Stimulated activated CD8-positive, alpha-beta memory T cell treated with anti-CD3 and anti-CD28 coated beads, Interleukin-7, amount 100 ng/mL, for 24 hours (primary cell): ENCODE measurements at regions not wholly inside any gene's neighbourhood (a gene's known extent, or its start where the extent isn't known, plus 50 kb on each side); places are given as distances from the start of the nearest gene placed in this dataset.
"Not testable (repeated sequence)": the region's sequence is repeated elsewhere in the genome, so short reads cannot be mapped to it uniquely, and the experiment has no call there.

ENCODE experiments used
- DNase-seq: peaks from one replicate; pipeline ENCODE4 v3.0.0-alpha.2; 2020; ENCODE audit warnings: low read depth

DNA sequence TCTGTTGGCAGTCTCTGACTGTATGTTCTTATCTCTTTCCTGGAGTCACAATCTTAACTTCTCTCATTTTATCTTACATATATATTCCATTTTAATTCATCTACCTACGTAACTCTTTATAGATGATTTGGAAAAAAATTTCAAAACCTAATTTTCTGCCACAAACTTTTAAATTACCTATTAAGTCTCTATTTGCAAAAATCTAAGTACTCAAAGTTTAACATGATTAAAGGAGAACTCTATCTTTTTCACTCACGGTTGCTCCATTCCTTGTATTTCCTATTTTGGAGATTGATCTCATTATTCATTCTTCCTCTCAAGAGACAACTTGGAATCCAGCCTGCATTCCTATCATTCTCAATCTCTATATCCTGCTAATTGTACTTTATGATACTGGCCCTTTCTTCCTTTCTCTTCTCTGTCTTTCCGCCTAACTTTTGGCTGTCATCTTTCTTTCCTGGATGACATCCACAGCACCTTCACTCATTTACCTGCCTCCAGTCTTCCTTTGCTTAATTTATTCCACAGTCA, 1071.1 kb upstream of the CITED2 start:
- DNase-seq = no peak

DNA sequence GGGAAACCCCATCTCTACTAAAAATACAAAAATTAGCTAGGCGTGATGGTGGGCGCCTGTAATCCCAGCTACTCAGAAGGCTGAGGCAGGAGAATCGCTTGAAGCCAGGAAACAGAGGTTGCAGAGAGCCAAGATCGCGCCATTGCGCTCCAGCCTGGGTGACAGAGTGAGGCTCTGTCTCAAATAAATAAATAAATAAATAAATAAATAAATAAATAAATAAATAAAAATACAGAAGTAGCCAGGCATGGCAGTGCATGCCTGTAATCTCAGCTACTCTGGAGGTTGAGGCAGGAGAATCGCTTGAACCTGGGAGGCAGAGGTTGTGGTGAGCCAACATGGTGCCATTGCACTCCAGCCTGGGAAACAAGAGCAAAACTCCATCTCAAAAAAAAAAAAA, 1068.7 kb upstream of the CITED2 start:
- DNase-seq = not testable (repeated sequence)

GRCh38 chr6:140441256-140441655, 1066.8 kb upstream of the CITED2 start:
- DNase-seq = no peak

DNA sequence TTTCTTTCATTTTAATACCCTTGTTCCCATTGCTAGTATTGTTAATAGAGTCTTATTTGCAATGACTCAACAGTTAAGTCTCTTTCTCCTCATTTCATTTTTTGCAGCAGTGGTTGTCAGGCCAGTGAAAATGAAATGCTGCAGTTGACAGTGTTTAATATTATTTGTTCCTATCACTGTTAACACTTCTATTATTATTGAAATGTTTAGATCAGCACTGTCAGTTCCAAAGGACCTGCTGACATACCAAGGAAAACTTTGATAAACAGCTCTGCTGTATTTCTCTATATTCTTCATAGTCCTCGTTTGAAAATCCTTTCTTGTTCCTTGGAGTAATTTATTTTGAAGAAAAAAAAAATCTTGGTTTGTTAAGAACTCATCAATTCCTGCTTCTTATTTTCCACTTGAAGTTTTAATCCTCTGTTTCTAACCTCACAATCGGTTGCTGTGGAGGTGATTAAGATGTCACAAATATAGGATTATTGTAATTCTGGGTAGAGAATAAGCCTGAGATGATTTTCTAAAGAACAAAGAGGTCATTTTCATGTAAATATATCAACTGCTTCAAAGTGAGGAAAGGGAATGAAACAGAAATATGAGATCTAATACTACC, 1065.9 kb upstream of the CITED2 start:
- no peak for DNase-seq

GRCh38 chr6:140438346-140438735, 1063.9 kb upstream of the CITED2 start:
- no peak for DNase-seq

DNA sequence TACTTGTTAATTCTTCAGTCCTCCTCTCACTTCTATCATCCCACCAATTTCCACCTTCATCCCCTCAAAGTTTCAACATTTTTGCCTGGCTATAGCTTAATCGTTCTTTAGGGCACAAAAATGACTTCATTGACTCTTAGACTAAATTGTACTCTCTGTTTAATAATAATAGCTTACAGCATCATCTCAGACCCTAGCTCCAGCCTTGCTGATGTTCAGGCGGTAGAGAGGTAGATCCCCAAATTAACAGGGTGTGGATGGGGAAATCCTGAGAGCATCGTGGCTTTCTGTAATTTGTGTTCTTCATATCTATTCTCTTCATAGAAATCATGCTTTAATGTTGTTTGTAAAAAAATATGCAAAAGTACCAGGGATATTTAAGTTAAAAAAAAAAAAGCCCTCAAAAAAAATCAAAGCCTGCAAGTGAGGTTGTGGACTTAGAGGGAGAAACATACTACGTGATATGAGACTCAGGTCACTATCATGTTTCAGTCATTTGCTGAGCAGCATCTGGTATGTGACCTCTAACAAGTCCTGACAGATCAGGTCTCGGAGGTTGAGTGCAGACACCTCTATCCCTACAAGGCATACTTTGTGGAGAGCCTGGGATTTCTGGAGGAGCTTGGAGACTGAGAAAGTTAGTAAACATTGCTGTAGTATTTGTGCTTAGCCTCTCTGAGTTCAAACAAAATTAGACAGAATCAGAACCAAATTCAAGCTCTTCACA, 1063.3 kb upstream of the CITED2 start:
- DNase-seq = no peak

DNA sequence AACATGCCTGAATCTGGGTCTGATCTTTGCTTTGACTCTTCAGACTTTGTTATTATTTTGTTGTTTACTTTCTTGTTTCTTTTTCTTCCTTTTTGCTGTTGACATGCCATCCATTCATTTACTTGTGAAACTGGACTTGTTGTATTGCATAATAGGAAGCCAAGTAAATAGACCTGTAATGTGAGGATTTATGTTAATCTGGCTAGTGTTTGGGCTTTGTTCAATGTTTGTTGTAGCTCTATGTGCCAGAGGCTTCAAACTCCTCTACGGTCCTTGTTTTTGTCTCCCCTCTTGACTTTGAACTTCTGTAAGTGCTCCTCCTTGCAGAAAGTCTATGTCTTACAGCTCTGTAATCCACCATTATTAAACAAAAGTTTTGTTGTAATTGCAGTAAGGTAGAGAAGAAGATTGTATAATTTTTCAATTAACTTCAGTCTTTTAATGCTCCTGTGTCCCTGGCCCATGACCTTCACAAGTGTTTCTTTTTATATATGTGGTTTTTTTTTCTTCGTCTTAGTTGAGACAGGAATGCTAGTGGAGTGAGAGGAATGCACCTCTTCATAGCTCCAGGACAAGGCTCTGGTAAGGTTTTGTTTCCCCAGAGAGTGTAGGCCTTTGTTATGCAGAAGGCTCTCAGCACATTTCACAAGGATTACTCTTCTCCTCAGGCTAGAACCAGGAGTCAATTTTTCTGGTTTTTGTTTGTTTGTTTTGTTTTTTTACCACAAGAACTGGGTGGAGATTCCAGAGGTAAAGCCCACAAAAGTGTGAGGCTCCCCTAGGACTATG, 1061.8 kb upstream of the CITED2 start:
- no peak for DNase-seq

- no peak for DNase-seq
These were observed 1060.3 kb upstream of the CITED2 start for GRCh38 chr6:140434761-140435160.

GRCh38 chr6:140433072-140433471, 1058.6 kb upstream of the CITED2 start:
- DNase-seq = no peak

GRCh38 chr6:140427842-140428241, 1053.4 kb upstream of the CITED2 start:
- no peak for DNase-seq

DNA sequence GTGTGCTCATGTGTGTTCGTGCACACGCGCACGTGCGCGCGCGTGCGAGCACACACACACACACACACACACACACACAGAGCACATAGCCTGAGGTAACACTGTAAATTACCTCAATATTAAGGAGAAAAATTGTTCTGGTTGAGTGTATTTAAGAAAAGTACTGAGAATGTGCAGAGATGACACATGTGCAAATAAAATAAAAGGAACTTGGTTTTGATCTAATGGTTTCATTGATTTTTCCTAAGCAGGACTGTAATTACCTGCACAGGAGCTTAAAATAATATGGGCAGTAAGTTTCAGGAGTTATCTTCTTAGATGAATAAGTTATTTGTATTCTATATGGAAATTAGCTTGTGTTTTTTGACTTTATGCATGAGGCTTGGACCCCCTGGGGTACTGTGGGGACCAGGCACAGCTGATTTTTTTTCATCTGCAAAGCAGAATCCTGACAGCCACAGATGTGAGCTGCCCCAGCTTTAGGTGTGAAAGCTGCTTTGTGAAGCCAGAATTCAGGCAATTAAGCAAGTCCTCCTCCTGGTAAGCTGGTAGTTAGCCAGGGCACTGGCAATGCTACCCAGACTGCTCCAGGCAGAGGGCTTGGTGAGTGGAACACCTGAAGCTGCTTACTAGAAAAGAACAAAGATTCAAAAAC, 1040.6 kb upstream of the CITED2 start:
- DNase-seq = no peak

DNA sequence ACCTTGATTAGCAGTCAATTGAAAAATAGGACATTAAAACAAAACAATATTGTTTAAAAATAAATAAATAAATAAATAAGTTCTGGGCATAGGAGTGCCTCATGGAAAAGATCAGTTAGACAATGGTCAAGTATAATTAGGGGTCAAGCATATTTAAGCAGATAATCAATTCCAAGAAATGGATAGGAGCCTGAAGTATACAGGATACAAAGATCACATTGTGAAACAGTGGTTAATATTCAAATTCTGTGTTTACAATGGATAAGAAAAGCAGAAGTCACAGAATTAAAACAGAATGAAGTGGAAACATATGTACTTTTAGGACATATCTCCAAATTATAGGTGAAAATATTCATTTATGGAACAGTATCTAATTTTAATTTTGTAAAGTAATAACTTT, 1028.6 kb upstream of the CITED2 start:
- no peak for DNase-seq

DNA sequence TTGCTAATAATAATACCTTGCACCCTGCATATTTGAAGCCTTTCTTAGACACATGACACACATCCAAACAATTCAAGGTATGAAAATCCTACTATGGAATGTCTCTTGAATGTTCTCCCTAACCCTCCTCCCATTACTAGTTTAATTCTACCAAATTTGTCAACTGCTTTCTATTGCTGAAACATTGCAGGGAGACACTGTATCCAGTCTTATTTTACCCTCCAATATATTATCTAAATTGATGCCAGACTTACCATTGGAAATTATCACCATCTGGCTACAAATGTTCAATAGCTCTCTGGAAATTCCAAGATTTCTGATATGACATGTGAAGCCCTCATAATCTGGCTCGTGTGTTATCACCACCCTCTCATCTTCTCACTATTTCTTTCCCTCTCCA, 1027.3 kb upstream of the CITED2 start:
- no peak for DNase-seq

DNA sequence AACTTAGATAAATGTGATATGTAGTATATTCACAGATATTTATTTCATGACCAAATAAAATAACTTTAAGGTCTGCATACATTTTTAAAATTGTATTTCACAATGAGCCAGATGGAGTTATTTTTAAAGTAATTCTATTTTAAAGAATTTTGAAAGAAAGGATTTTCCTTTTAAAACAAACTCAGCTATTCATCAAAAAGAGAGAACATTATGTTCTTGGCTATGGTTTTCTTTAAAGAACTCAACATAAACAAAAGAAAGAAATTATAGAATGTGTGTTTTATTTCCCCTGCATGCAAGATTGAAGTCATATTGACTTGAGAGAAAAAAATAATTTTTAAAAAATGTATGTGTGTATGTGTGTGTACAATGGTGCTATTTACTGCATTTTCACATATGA, 1023.6 kb upstream of the CITED2 start:
- no peak for DNase-seq

- DNase-seq = no peak
These were observed 1022.7 kb upstream of the CITED2 start for GRCh38 chr6:140397106-140397505.

DNA sequence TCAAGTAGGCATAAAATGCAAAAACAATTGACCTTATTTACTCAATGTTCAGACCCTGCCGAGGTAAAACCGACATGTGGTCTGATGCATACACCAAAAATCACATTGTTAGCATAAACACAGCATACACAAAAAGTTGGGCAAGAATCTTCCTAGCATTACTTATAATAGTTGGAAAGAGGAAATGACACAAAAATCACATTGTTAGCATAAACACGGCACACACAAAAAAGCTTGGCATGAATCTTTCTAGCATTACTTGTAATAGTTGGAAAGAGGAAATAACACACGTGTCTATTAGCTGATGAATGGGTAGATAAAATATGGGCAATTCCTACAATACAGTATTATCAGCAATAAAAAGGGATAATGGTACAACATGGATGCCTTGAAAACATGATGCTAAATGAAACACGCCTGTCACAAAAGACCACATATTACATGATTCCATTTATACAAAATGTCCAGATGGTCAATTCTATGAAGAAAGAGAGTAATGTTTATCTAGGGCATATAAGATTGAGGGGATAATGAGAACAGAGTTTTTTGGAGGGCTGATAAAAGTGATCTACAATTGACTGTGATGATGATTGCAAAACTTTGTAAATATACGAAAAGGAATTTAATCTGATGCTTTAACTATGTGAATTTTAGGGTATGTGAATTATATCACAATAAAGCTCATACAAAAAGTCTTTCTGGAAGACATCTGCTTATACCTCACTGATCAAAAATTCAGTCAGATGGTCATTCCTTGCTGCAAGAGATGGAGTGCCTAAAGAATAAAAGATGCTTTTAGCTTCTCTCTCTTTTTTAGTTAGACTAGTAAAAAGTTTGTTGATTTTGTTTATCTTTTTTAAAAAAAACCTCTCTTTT, 1019.5 kb upstream of the CITED2 start:
- no peak for DNase-seq

DNA sequence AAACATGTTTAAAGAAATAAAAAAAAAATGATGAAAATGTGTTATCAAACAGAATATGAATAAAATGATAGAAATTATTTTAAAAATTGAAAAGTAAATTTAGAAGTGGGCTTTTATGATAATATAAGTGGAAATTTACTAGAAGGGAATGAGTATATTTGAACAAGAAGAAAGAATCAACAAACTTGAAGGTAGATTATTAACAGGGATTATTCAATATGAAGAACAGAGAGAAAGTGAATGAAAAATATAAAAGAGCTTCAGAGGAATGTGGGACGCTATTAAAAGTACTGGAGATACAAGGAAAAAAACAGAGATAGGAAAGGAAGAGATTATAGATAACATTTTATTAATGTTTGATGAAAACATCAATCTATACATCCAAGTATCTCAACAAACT, 1014.4 kb upstream of the CITED2 start:
- DNase-seq = no peak

DNA sequence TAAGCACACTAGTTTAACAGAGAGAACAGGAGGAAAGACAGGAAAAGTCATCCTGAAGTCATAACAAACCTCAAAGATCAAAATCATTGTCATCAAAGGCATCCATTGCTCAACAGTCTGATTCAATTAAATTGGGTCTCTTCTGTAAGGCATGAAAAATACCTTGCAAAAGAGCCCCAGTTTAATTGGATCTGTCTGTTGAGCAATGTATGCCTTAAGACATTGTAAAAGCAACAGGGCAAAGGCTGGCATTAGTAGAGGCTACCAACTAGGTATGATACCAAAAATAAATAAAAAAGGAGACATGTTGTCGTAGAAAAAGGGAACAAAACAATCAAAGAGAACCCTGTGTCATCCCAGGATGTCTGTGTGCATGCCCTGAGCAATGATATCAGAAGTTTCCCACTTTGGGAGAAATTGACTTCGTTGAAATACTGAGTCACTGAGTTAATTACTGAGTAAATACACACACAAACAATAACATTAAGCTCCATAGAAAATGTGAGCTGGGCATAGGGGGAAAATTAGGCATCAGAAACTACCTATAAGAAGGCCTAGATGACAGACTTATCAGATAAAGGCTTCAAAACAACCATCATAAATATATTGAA, 1013.8 kb upstream of the CITED2 start:
- no peak for DNase-seq

DNA sequence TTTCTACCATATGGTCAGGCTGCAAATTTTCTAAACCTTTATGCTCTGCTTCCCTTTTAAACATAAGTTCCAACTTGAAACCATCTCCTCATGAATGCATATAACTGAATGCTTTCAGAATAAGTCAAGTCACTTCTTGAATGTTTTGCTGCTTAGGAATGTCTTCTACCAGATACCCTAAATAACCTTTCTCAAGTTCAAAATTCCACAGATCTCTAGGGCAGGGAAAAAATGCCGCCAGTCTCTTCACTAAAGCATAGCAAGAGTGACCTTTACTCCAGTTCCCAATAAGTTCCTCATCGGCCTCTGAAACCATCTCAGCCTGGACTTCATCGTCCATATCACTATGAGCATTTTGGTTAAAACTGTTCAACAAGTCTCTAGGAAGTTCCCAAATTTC, 1011.2 kb upstream of the CITED2 start:
- no peak for DNase-seq

GRCh38 chr6:140382355-140382754, 1007.9 kb upstream of the CITED2 start:
- no peak for DNase-seq
